NK-92 treated with Interleukin-12 subunit alpha and Interleukin-12 subunit beta, amount 100 ng/mL, for 24 hours (cell line): ENCODE measurements at regions not wholly inside any gene's neighbourhood (a gene's known extent, or its start where the extent isn't known, plus 50 kb on each side); places are given as distances from the start of the nearest gene placed in this dataset.

ENCODE experiments used
- DNase-seq: peaks from one replicate; lab custom pipeline; 2025; lab: John Stamatoyannopoulos, UW

DNA sequence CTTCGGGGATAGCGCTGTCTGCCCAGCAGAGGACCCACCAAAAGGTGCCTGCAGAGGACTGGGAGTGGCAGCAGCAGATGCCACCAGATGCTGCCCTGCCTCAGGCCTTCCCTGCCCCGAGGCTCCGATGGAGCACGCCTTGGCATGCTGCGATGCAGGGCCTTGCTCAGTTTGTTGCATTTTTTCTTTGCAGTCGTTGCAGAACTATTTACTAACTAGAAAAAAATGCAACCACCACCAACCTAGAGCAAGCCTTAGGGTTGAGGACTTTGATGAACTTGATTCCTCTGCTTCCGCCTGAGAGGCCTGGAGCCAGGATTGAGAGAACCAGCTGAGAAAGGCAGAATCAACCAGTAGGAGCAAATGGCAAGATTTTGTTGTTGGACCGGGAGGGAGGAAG, 585.6 kb upstream of the MKI67 start:
- DNase-seq = no peak

DNA sequence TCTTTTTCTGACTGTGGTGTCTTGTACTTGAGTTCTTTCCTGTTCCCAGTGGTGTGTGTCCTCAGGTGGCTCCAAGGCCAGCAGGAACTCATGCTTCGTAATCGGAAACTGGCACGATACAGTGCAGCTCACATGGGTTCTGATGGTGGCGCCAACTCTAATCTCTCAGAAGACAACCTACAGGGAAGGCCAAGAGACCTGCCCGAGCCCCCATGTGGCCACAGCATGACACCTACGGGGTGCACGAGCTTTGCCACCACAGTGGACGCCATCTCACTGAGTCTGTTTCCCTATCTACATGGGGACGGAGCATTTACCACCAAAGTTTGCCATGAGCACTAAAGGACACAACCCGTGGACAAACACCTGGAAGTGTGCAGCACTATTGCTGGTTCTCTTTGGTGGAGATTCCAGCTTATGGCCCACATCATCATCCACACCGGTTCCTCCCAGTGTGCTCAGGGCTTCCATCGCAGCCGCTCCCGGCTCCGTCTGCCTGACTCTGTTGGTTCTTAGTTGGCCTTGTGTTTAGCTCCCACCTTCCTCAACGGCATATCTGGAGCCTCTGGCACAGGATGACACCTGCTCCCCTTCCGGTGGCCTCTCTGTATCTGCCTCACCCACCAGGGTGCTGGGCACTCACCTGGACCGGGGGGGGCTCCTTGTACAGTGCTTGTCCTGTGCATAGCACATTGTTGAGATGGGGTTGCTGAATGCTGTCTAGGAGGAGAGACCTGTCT, 586.6 kb upstream of the MKI67 start:
- DNase-seq = no peak

GRCh38 chr10:128713471-128713870, 587.2 kb upstream of the MKI67 start:
- no peak for DNase-seq

DNA sequence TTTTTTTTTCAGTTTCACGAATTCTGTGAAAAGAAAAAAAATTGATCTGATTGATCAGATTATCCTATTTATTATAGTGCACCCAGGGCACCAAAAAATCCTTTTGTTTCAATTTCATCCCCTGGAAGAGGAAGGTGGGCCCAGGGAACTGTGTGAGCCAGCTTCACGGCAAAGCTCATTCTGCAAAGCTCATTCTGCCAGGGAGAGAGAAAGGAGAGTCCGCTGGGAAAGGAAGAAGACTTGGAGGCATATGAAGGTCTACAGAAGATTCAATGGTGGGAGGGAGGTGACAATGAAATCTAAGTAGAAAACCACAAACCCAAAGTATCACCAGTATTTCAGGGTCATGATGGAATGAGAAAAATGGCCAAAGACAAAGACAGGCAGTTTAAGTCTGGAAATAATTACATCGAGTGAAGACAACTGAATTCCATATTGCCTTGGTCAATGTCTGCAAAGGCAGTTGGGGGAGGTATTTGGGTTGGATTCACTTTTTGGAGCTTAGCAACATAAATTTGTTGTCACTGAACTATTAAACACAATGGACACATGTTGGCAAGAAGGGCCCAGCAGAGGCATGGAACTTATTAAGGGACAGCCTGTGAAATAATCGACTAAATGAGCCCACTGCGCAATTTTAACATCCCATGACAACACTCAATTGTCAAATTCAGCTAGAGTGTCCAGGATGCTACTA, 587.8 kb upstream of the MKI67 start:
- no peak for DNase-seq

GRCh38 chr10:128714644-128715415, 588.6 kb upstream of the MKI67 start:
- DNase-seq = no peak

DNA sequence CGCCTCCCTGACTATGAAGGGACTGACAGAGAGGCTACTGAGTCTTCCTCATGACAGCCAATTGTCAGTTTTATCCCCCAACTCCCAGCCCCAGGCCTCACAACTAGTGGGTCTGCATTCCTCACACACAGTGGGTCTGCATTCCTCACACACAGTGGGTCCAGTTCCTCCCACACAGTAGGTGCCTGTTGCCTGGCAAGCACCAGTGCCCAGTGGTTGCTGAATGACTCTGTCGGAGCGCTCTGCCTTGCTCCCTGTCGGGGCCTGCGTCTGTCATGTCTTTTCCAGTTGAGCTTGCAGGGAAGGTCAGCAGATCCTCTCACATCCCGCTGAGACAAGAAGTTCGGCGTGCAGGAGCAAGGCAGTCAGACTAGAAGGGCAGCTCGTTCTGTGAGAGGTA, 590.0 kb upstream of the MKI67 start:
- DNase-seq = no peak

DNA sequence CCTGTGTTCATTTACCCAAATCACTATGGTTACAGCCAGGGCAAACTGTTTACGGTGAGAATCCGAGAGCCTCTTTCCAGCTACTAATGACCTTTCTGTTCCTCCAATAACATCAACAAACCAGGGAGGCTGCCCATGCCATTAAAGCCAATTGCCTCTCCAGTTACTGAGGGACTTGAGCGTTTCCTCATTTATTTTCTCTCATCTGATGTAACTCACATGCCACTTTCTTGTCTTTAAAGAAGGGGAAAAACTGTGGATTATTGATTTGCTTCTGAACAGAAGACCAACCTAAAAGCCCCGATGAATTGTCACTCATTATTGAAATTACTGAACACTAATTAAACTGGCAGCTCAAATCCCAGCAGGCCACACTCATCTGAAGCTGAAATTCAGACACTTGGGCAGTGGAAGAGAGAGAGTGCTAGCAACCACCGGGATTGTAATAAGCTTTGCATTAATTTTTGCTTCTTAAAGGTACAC, 595.8 kb upstream of the MKI67 start:
- no peak for DNase-seq

DNA sequence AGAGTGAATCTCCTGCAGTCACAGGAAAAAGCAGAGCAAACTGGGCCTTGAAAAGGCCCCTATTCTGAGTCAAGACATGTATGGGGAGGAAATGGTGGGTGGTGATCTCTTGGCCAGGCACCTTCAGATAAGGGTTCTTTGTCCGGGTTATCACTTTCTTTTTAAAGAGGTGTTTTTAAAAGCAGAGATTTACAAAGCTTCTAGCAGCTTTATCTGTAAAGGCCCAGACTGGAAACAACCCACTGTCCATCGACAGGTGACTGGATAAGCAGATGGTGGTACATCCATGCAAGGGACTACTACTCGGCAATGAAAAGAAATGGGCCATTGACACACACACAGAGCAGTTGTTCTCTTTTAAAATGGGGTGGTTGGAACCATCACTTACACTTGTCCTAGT, 596.7 kb upstream of the MKI67 start:
- no peak for DNase-seq

DNA sequence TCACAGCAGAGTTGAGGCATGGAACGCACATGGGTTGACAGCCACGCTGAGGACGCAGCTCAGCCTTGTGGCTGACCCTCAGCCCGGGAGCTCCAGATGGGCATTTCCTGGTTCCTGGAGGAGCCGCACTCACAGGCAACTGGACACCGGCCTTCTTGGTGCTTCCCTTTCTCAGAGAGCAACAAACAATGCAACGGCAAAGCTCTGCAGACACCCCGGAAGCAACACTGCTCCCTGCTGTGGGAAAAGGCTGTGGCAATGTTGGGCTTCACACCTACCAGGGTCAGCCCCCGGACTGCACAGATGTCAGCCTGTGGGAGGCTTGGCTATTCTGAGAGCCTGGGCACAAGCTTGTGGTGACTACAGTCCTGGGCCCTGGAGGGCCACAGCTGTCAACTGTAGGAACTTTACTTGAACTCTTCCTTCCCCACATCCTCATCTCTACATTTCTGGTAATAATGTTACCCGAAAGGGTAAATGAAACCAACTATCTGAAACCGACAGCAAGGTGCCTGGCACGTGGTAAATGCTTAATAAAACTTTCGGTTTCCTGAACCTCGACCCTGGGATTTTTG, 597.5 kb upstream of the MKI67 start:
- peak; percentile 36 for DNase-seq

GRCh38 chr10:128725531-128725930, 599.3 kb upstream of the MKI67 start:
- DNase-seq = no peak

GRCh38 chr10:128727114-128727513, 600.9 kb upstream of the MKI67 start:
- DNase-seq = no peak

GRCh38 chr10:128729910-128730420, 603.7 kb upstream of the MKI67 start:
- DNase-seq = no peak

GRCh38 chr10:128730922-128731321, 604.7 kb upstream of the MKI67 start:
- no peak for DNase-seq

- no peak for DNase-seq
Observed at GRCh38 chr10:128734161-128734560, 607.9 kb upstream of the MKI67 start.

DNA sequence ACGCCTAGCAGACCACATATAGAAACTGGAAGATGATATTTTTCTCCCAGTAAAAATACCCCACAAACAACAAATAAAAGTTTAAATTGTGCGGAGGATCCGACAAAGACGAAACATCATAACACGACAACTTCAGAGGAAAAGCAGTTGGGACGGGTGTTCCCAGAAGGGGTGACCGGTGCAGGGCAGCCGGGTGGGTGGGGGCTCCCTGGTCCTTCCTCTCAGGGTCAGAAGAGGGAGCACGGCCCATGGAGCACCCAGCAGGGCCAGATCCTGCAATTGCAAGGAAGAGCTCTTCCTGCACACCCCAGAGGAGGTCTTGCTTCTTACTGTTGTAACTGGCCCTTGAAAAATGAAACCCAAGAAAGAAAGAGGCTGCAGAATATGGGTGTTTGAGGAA, 608.5 kb upstream of the MKI67 start:
- no peak for DNase-seq

GRCh38 chr10:128735996-128736395, 609.8 kb upstream of the MKI67 start:
- no peak for DNase-seq

DNA sequence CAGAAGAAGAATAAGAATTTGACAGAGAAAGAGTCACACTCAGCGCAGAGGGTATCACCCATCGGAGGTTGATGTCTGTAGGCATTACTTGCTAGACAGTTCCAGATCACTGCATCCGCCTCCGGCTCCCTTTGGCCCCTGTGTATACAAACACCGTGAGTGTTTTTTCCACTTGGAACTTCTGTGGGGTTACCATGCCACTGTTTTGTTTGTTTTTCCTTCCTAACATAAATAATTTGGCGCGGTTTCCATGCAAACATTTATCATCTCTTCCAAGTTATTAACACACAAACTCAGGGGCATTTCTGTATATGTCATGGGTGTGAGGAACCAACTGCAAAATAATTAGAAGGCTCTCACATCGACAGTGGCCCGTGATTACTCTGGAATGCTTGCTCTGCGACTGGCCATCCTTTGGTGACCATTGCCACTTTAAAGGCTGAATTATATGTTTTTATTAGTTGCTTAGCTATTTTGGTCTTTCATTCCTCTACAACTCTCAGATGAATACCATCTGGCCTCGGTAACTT, 612.2 kb upstream of the MKI67 start:
- DNase-seq = no peak

- DNase-seq = no peak
Observed at GRCh38 chr10:128739930-128740329, 613.7 kb upstream of the MKI67 start.

DNA sequence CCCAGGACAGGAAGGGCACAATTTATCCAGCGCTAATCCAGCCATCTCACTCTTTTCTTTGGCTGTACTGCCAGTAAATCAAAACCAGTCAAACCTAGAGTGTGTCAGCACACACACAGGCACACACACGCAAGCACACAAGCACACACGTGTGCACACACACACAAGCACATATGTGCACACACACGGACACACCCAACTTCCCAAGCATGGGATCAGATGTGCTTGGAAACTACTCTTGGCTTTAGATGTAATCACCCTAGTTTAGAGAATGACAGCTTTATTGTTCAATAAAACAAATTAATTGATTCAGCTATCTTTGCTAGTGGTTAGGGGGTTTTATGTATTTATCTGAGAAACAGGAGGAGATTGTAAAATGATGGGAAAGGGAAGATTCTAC, 615.0 kb upstream of the MKI67 start:
- DNase-seq = no peak

DNA sequence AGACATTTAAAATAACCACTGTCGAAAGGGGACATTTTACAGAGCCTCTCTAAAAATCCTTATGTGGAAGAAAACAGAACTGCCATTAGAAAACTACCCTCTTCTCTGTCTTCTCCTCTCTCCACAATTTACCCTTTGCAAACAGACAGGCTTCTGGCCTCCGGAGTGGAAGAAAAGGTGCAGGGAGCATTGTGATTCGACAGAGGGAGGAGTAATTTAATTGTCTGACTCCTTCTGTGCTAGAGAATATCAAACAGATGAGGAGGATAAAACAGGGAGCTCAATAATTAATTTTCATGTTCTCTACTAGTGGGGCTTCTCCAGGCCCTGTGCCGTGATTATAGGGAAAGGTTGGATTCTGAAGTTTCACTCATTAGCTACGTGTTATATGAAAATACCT, 615.5 kb upstream of the MKI67 start:
- no peak for DNase-seq

- no peak for DNase-seq
Observed at GRCh38 chr10:128744092-128744491, 617.9 kb upstream of the MKI67 start.

- no peak for DNase-seq
Observed at GRCh38 chr10:128744811-128745305, 618.6 kb upstream of the MKI67 start.
